ENCODE measurements at regions not wholly inside any gene's neighbourhood (a gene's known extent, or its start where the extent isn't known, plus 50 kb on each side); places are given as distances from the start of the nearest gene placed in this dataset.

DNA sequence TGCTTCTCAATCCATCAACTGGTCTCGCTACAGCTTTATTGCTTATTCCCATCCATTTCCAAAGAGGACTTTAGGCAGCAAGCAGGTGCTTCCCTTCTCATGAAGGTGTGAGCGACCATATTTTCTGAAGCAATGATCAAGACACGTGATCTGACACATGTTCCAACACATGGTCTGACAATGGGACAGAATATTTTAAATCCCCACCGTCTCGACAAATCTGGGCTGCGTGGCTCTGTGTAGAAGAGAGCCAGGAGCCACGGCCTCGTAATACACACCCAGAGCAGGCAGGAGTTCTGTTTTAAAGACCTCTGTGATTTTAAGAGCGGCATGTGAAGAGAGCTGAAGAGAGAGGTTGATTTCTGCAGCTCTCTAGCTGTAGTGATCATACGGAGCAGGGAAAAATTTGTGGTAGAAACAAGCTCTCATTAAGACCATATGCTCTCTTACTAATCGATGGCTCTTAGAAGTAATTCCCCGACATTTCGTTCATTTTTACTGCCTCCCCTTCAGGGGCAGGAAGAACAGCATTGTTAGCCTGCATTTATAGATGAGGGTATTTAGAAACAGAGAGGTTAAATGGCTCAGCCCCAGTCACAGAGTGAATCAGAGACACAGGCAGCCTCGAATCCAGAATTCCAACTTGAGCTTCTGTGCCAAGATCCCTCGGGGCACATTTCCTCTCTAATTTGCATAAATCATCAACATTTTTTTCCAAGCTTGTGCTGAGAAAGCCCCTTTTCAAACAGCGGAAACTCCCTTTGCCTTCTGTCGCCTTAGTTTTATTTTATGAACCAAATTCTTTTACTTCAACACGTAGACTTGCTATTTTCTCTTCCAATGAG, 91.0 kb upstream of the BCOR start:
- TF ChIP-seq CTCF (IDR thresholded peaks at IDR 0.05): no peak
- H3K9me3 ChIP-seq: no peaks in the 10 kb centered on the region
- H3K4me3 ChIP-seq: no peak overlapping the region
- DNase-seq: no peak
- intact Hi-C loops (cut with DNase I): no loop called here
- no peaks in the 10 kb centered on the region for H3K36me3 ChIP-seq
- H3K27ac ChIP-seq: no peak overlapping the region
- H3K9ac ChIP-seq (ENCODE audit: low read depth in 2 of 2, low read length in 2 of 2): no peak overlapping the region
- H3K4me1 ChIP-seq: no peaks in the 10 kb centered on the region
- no peaks in the 10 kb centered on the region for H3K27me3 ChIP-seq

DNA sequence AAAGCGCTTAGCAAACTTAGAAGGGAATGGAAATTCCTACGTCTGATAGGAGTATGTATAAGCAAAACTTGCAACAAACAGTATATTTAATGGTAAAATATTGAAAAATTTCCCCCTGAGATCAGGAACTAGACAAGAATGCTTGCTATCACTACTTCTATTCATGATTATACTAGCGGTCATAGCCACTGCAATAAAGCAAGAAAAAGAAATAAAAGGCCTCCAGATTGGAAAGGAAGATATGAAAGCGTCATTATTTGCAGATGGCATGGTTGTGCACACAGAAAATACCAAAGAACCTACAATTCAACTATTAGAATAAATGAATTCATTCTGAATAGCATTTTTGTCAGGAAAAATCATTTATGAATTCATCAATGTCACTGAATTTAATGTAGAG, 87.2 kb upstream of the BCOR start:
- intact Hi-C loops (cut with DNase I): no loop called here
- no peak overlapping the region for H3K9ac ChIP-seq (ENCODE audit: low read depth in 2 of 2, low read length in 2 of 2)

GRCh38 chrX:40182615-40183014, 84.9 kb upstream of the BCOR start:
- no peak for TF ChIP-seq CTCF (IDR thresholded peaks at IDR 0.05)
- Histone ChIP-seq H3K9me3 (no peaks in the 10 kb centered on the region), H3K9ac (ENCODE audit: low read depth in 2 of 2, low read length in 2 of 2) (no peak overlapping the region), H3K27ac (no peak overlapping the region), H3K4me3 (no peak overlapping the region), H3K36me3 (no peaks in the 10 kb centered on the region), H3K27me3 (no peaks in the 10 kb centered on the region), H3K4me1 (no peaks in the 10 kb centered on the region)
- no peak for DNase-seq
- intact Hi-C loops (cut with DNase I): no loop called here

More for the DNA sequence above, 87.2 kb upstream of the BCOR start:
- no peaks in the 10 kb centered on the region for H3K36me3 ChIP-seq
- H3K9me3 ChIP-seq: no peaks in the 10 kb centered on the region
- H3K4me3 ChIP-seq: no peak overlapping the region
- no peak for TF ChIP-seq CTCF (IDR thresholded peaks at IDR 0.05)
- no peaks in the 10 kb centered on the region for H3K27me3 ChIP-seq
- H3K4me1 ChIP-seq: no peaks in the 10 kb centered on the region
- no peak overlapping the region for H3K27ac ChIP-seq
- no peak for DNase-seq

DNA sequence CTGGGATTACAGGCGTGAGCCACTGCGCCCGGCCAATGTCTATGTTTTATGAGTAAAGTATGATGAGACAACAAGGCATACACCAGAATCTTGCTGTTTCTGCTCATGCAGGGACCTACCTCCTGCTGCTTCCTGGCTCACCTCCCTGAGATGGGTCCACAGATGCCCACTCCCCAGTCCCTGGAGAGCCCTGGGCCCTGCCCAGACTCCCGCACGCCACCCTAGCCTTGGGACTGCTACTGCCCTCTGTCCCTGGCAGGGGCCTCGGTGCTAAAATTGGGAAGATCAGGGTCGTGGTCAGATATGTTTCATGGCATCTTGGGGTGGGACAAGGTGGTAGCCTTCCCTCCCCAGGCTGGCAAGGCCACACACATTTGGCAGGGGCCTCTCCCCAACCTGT, 84.3 kb upstream of the BCOR start:
- intact Hi-C loops (cut with DNase I): no loop called here
- no peak overlapping the region for H3K27ac ChIP-seq
- no peaks in the 10 kb centered on the region for H3K4me1 ChIP-seq
- H3K27me3 ChIP-seq: no peaks in the 10 kb centered on the region
- no peak for DNase-seq
- TF ChIP-seq CTCF (IDR thresholded peaks at IDR 0.05): no peak
- no peaks in the 10 kb centered on the region for H3K9me3 ChIP-seq
- no peak overlapping the region for H3K9ac ChIP-seq (ENCODE audit: low read depth in 2 of 2, low read length in 2 of 2)
- no peaks in the 10 kb centered on the region for H3K36me3 ChIP-seq
- no peak overlapping the region for H3K4me3 ChIP-seq

GRCh38 chrX:40179283-40179682, 81.5 kb upstream of the BCOR start:
- H3K36me3 ChIP-seq: no peaks in the 10 kb centered on the region
- H3K4me1 ChIP-seq: no peaks in the 10 kb centered on the region
- no peak for DNase-seq
- intact Hi-C loops (cut with DNase I): loop anchor here (10.0 kb wide), 1 partner anchor 164 kb away; no protein-coding TSS in a partner anchor
- H3K27ac ChIP-seq: no peak overlapping the region
- no peaks in the 10 kb centered on the region for H3K27me3 ChIP-seq
- no peak overlapping the region for H3K4me3 ChIP-seq
- no peaks in the 10 kb centered on the region for H3K9me3 ChIP-seq
- no peak overlapping the region for H3K9ac ChIP-seq (ENCODE audit: low read depth in 2 of 2, low read length in 2 of 2)
- no peak for TF ChIP-seq CTCF (IDR thresholded peaks at IDR 0.05)
